NCI-H446 (cell line): ENCODE measurements at regions not wholly inside any gene's neighbourhood (a gene's known extent, or its start where the extent isn't known, plus 50 kb on each side); places are given as distances from the start of the nearest gene placed in this dataset.
"Not testable (repeated sequence)": the region's sequence is repeated elsewhere in the genome, so short reads cannot be mapped to it uniquely, and the experiment has no call there.

Source experiments
- DNase-seq, 2 experiments: peaks; one replicate each; lab custom pipeline; 2025; lab: John Stamatoyannopoulos, UW

DNA sequence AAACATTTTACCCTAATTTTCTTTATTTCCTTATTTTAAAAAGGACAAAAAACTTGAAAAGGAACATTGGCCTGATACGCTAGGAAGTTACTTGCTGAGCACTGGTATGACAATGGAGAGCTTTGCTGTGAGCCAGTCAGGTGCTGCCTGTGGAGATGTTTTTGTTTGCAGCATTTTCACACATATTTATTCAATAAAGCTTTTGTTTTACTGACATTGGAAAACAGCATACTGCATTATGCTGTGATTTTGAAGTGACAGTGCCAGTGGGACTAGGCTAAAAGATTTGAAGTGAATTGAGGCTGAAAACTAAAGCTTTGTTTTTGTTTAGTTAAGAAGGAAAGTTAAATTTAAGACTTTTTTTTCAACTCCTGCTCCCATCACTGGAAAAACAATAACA is 470.7 kb upstream of the ZEB2 start:
- DNase-seq: no peak

DNA sequence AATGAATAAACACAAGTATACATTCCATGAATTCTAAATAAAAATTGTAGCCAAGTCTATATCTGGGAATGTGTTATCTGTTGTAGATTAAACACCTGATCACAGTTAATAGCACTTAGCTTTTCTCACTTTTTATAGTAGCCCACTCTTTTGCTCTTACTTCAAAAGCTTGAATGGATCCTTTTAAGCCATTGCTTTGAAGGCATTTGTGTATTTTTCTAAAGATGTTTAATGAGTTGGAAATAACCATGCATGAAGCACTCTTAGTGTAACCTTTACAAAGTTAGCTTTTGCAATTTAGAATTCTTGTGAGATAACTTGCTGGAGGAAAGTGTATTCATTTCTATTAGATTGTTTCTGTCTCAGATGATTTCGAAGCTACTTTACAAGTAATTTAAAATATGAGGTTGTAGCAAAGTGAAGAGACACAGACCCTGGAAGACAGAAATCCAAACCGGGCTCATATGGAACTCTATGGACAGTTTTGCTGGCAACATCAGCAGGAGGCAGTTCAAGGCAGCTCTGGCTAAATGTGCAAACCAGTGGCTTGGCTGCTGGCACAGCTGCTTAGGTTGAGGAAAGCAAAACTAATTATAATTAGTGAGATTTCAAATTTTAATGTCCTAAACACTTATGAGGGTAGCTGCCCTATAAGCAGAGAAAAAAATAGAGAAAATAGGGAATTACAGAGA is 469.8 kb upstream of the ZEB2 start:
- DNase-seq: no peak

DNA sequence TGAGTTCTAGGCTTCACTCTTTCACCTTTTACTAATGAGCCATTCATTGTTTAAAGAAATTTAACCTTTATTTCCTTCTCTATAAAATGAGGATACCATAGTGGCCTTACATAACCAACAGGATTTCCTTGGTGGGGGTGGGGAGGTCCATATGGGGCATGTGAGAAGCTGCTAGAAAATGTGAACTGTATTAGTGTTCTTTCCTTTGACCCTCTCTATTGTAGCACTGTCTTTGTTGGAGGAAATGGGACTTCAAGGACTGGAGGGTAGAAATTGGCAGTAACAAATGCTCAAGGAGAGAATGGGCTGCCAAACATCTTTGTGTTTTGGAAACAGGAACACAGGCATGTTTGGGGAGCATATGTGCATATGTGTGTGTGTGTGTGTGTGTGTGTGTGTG is 468.7 kb upstream of the ZEB2 start:
- DNase-seq: no peak

DNA sequence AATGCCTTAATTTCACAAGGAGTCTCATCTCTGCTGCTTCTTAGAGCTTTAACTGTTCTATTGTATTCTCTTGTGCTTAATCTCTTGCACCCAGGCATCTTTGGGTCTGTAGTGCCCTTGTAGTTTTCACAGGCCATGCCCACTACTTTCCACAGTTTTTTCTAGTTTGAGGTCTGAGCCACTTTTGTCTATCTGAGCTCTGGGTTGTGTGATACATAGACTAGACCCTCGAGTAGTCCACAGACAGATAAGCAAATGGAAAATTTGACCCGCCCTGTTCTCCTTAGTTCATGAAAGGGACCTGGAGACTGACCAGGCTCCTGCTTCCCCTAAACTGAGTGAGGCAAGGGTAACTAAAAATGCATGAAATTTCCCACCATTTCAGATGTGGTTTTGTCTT is 466.8 kb upstream of the ZEB2 start:
- no peak for DNase-seq

DNA sequence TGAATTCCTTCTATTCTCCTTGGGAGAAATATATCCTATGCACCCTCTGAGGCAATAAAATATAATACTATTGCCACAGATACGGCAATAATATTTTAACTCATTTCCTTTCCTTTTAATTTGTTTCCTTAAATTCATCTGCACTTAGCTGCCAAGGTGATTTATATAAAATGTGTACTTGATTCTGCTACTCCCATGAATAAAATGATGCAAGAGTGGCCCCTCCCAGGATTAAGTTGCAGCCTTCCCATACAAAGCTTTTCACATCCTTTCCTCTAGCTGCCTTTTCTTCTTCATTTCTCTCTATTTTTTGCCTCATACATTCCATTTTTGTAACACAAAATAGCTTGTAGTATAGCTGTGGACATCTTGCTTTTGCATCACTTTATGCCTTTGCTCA is 464.1 kb upstream of the ZEB2 start:
- no peak for DNase-seq

DNA sequence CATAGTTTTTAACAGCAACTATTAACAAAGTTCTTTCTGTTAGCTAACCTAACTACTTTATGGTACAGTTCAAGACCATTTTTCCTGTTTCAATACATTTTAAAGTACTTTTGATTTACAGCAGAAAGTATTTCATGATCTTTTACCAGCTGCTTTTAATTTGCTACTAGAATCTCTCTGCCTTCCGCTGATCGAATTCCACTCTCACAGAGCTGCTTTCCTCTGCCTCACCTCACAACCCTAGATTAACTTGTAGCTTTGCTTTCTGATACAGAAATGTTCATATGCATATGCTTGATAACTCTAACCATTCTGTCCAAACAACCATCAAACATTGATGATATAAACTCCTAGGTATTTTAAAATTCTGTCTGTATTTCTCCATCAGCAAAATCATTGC is 463.2 kb upstream of the ZEB2 start:
- no peak for DNase-seq

DNA sequence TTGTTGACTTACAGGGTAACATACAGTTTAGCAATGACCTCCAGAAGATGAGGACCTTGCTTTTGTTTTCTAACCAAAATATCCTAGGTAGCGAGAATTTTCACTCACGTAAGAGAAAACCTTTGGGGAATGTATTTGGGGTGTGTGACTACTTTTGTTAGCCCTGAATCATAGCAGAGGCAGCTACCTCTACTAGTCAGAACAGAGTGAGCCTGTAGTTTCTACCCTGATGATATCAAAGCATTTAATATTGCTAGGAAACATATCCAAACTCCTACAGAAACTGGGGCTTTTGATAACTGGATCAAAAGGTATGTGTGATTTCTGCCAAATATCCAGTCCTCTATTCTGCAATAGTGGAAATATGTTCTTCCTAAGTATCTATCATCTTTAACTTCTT is 462.6 kb upstream of the ZEB2 start:
- no peak for DNase-seq

DNA sequence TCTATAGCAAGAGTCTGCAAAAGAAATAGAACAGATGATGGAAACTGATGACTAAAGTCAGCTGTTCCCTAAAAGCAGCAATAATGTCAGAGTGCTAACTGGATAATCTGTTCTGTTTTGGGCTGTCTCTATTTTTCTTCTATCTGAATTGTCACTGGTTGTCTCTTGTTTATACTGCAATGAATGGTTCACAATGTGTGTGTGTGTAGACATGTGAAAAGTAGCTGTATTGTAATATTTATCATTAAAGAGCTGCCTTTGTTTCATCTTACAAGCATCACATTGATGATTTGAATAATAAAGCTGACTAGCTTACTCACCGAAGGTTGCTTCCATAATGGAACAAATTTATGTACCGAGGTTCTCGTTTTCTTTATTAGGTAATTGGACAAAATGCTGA is 456.0 kb upstream of the ZEB2 start:
- no peak for DNase-seq

DNA sequence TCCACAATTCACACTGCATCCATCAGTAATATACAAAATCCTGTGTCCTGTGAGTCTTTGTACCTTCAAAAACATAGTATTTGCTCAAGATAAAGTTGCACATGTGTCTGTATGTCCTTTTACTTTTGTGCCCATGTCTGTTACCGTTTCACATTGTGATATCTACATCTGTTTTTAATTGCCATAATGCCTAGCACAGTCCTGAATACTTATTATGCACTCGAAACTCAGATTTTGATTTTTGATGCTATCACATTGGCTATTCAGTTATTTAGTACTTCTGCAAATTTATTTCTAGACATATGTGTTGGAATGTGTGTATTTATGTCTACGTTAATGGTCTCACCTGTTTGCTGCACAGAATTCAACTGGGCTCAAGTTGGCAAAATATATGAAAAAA is 452.8 kb upstream of the ZEB2 start:
- DNase-seq: no peak

DNA sequence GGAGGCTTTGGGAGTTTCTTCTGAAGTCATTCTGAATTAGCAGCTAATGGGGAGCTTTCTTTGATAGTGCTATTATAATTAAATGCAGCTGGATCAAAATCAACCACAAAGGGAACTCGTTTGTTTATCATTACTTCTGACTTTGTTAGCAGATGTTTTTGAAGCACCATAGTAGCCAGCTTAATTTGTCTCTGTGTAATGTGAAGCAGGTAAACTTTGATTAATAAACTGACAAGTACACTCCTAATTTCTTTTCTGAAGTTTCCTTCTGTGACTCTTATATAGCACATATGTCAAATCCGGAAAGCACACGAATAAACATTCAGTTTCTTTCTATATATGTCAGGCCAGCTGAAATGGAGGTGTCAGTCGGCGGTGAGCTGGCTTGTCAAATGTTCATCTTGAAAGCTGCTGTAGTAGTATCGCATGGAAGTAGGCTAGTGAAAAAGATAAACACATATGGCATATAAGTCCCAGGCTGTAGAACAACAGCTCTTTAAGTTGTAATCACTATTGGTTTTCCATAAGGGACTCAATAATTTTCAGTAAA is 451.9 kb upstream of the ZEB2 start:
- no peak for DNase-seq

DNA sequence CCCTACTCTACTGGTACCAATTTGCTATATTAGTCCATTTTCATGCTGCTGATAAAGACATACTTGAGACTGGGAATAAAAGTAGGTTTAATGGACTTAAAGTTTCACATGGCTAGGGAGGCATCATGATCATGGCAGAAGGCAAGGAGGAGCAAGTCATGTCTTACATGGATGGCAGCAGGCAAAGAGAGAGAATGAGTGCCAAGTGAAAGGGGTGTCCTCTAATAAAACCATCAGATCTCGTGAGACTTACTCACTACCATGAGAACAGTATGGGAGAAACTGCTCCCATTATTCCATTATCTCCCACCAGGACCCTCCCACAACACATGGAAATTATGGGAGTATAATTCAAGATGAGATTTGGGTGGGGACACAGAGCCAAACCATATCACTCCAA is 450.5 kb upstream of the ZEB2 start:
- DNase-seq: not testable (repeated sequence)

DNA sequence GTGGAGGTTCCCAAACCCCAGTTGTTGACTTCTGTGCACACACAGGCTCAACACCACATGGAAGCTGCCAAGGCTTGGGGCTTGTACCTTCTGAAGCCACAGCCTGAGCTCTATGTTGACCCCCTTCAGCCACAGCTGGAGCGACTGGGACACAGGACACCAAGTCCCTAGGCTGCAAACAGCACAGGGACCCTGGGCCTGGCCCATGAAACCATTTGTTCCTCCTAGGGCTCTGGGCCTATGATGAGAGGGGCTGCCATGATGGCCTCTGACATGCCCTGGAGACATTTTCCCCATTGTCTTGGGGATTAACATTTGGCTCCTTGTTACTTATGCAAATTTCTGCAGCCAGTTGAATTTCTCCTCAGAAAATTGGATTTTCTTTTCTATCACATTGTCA is 449.6 kb upstream of the ZEB2 start:
- not testable (repeated sequence) for DNase-seq

DNA sequence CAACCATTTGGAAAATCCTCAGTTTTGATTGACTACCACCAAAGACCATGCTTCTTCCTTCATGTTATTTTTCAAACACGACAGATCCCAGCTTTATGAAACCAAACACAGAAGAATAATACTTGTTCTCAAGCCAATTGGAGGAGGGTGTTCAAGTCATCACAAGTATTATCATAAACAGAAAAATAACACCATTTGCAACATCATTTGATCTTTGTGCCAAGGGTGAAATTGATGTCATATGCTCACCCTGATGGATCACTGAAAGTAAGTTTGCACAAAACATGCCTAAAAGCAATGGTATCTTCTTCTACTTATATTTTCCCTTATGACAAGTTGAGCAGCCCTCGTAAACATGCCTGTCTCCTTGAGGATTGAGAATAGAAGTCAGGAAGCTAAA is 448.0 kb upstream of the ZEB2 start:
- no peak for DNase-seq

DNA sequence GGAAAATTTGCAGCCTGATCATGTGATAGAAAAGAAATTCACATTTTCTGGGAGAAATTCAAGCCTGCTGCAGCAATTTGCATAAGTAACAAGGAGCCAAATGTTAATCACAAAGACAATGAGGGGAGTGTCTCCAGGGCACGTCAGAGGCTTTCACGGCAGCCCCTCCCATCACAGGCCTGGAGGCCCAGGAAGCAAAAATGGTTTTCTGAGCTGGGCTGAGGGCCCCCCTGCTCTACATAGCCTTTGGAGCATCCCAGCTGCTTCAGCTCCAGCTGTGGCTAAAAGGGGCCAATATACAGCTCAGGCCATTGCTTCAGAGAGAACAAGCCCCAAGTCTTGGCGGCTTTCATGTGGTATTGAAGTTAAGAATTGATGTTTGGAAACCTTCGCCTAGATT is 445.3 kb upstream of the ZEB2 start:
- DNase-seq: no peak

DNA sequence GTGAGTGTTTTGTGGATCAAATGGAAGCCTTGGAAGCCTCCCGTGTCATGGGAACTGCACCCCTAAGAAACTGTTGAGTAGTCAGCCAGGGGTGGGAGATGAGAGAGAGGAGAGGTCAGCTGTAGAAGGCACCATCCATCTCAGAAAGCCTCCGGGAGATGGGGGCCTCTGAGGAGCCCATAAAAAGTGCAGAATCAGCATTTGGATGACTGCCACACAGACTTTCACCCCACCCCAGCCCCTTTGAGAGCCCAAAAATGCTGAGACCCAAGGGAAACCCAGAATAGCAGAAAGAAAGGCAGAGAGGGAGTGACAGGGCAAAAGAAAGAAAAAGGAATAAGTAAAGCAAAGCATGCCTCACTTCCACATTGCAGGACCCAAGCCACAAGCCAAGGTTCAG is 443.1 kb upstream of the ZEB2 start:
- DNase-seq: no peak

DNA sequence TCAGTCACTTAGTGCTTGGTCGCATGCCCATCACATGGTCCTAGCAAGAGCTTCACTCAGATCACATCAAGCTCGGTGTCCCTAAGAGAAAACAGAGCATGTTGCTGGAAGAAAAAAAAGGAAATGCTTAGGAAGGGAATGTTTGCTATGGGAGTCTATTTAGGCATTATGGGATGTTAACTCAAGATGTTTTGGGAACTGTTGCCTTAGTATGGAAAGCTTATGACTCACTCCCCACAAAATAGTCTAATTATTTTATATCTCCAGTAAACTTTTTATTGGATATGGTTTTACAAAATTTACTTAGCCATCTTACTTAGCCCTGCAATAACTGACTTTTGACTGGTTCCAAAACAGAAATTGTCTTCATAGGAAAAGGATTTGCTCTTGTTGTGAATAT is 439.5 kb upstream of the ZEB2 start:
- DNase-seq: no peak

DNA sequence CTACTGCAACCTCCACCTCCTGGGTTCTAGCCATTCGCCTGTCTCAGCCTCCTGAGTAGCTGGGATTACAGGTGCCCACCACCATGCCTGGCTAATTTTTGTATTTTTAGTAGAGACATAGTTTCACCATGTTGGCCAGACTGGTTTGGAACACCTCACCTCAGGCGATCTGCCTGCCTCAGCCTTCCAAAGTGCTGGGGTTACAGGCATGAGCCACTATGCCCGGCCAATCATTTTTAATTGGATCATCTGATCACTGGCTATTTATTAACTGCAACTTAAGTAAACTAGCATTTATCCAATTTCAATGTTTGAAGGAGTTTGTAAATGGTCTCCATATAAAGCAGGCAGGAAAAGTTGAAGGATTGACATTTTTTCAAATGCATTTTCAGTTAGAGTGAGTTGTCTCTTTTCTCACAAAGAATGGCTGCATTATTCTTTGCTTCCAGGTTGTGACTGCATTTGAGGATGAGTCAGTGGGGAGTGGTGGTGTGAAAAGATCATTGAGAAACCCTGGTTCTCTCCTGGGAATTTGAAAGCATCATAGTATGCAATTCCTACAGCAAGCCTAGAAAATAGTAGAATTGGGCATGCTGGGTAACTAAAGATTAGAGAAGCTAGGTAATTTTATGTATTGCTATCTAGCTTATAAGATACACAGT is 431.1 kb upstream of the ZEB2 start:
- DNase-seq: no peak

DNA sequence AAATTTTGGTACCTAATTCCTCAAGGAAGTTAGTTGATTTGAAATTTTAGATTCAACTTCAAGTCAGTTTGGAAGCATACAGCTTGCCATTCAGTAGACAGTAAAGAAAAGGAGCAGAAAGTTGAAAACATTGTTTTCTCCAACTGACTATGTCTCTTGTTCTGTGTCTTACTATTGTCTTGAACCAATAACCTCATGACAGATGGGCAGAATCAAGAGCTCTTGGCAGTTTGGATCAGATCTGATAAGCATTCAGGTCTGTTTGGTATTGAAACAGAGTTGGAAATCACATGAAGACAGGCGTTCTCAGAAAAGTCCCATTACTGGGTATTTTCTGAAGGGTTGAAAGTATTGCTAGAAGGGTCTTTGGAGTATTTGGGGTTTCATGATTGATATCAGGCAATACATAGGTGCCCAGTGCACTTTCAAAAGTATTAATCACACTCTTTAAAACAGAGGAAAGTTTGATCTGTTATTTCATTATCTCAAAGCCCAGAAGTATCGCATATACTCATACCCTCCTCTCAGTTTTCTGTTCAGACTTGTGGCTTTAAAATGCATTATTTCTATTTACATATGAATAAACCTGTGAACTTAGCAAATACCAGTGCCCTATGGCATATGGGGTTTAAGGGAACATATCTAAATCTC is 428.4 kb upstream of the ZEB2 start:
- no peak for DNase-seq

DNA sequence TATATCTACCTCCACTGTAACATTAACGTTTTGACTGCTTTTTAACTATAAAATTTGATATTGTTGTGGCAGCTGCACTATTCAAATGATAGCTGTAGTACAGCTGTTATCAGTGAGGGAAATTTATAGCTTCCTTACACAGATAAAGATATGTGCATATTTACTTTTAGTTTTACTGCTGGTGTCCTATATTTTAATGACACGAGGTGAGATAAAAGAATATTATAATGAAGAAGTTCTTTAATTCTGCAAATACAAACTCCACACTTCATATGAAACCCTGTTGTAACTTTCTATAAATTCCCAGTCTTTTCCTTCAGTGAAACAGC is 427.8 kb upstream of the ZEB2 start:
- no peak for DNase-seq

DNA sequence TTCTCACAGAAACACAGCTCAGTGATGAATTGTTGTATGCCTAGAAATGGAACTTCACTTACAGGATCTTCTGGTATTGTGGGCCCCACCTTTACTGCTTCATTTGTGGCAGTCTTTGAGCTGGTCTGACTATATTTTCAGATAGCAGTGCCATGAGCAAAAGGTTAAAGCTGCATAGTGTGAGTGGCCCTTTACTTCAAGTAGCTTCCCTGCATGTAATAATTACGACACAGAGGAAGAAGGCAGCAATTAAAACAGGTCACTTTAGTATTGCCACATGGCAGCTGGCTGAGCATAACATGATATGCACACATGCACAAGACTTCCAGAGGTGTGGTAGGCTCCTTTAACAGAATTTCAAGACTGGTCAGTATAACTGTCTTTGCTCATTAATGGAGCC is 426.3 kb upstream of the ZEB2 start:
- DNase-seq: no peak

DNA sequence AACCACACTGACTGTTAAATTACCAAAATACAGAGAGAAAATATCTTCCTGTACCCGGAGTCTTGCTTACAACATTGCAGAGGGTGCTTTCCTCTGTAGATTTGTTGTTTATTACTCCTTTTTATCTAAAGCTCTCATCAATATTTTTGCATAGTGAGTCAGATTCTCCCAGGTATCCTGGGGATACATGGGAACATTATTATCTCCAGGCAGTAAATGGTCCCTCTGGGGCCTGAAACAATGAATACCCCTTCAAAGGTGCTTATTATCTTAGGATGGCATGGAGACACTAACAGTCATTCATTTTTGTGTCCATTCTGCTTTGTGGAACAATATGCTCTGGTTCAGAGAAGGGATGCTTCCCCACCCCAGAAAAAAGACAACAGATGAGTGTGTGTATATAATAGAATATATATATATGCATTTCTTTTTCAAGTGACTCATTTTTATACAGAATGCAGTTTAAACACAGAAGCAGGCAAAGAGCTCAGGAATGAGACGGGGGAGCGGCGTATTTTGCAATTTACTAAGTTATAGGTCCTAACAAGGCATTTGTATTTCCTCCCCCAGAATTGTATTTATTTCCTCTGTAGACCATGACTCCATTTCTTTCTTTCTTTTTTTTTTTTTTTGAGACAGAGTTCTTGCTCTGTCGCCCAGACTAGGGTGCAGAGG is 424.8 kb upstream of the ZEB2 start:
- DNase-seq: no peak

DNA sequence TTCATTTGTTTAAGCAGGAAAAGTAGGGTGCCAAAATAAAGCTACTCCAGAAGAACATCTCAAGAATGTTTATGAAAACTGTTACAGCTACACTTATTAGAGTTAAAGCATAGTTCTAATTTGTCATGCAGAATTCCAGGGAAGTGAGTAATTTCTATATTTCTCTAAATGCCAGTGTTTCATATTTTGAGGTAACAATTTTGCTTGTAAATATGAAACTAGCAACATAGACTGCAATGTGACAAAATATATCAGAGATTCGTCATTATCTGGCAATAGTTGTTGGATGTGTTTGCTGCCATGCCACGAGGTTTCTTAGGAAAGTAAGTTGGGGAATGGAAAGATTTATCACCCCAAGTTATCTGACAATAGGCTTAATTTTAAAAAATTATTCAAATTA is 424.1 kb upstream of the ZEB2 start:
- DNase-seq: no peak
